ENCODE measurements at regions not wholly inside any gene's neighbourhood (a gene's known extent, or its start where the extent isn't known, plus 50 kb on each side); places are given as distances from the start of the nearest gene placed in this dataset.

- intact Hi-C loops (cut with micrococcal nuclease): no loop called here
- CTCF ChIA-PET: no interaction called here
- dilution Hi-C loops (cut with MboI; ENCODE audit: extremely low pct_ligation_motif_present, low sequenced_read_pairs): no loop called here
- TF ChIP-seq CTCF (IDR thresholded peaks at IDR 0.05; ENCODE audit: extremely low read depth in 1 of 2, insufficient read depth in 1 of 2, low read depth in 1 of 2, low read length in 2 of 2) (no peak), POLR2A (IDR thresholded peaks at IDR 0.05; ENCODE audit: low read depth, low read length) (no peak), MAX (IDR thresholded peaks at IDR 0.05; ENCODE audit: insufficient read depth, insufficient read length) (no peak), MYC (IDR thresholded peaks at IDR 0.05; ENCODE audit: low read depth, low read length) (no peak), POLR2AphosphoS5 (IDR thresholded peaks at IDR 0.05; ENCODE audit: insufficient read depth, low read depth, low read length) (no peak), EZH2 (IDR thresholded peaks at IDR 0.05; ENCODE audit: borderline replicate concordance, low read depth, low read length, severe bottlenecking) (no peak), GATA2 (IDR thresholded peaks at IDR 0.05; ENCODE audit: insufficient read depth, insufficient read length, low read depth, low read length) (no peak), FOS (IDR thresholded peaks at IDR 0.05; ENCODE audit: borderline replicate concordance, insufficient read depth, low read length) (no peak), JUN (IDR thresholded peaks at IDR 0.05; ENCODE audit: borderline replicate concordance, insufficient read depth, insufficient read length, low read depth) (no peak)
- H3K4me2 ChIP-seq (ENCODE audit: insufficient read depth, low read length): no peak overlapping the region
- DNase-seq (ENCODE audit: low read depth, low spot score) (no peak), FAIRE-seq (no peak)
- no peak overlapping the region for H2AFZ ChIP-seq (ENCODE audit: low read depth, low read length)
- no peaks in the 10 kb centered on the region for H3K36me3 ChIP-seq (ENCODE audit: control insufficient read depth in 2 of 2, extremely low read depth in 1 of 2, insufficient read depth in 2 of 2, low read length in 2 of 2)
- no peak overlapping the region for H3K9ac ChIP-seq (replicated peaks; ENCODE audit: extremely low read depth, insufficient read depth, low read length)
- no peaks in the 10 kb centered on the region for H4K20me1 ChIP-seq (replicated peaks; ENCODE audit: control insufficient read depth, extremely low read depth, insufficient read depth, low read length)
- POLR2A ChIA-PET: interaction anchor here (0.7 kb wide), 1 partner anchor 11 kb away, joined by 9 read pairs; no protein-coding TSS in a partner anchor
- no peaks in the 10 kb centered on the region for H3K9me3 ChIP-seq (replicated peaks; ENCODE audit: control insufficient read depth, insufficient read depth, low read length)
- H3K9me1 ChIP-seq (replicated peaks; ENCODE audit: control insufficient read depth, extremely low read depth, insufficient read depth, low read length): no peaks in the 10 kb centered on the region
- BruUV-seq (replicated peaks): no TSS peak
- no peak overlapping the region for H3K4me3 ChIP-seq (replicated peaks in 1 of 3; ENCODE audit: insufficient read depth in 1 of 3, low read depth in 1 of 3, low read length in 3 of 3)
- H3K79me2 ChIP-seq (ENCODE audit: control insufficient read depth, insufficient read depth, low read length): no peaks in the 10 kb centered on the region
- no peaks in the 10 kb centered on the region for H3K4me1 ChIP-seq (ENCODE audit: control insufficient read depth, extremely low read depth, insufficient read depth, low read length)
- no peak overlapping the region for H3K27ac ChIP-seq (ENCODE audit: insufficient read depth, low read depth, low read length)
- H3K27me3 ChIP-seq (ENCODE audit: control insufficient read depth in 2 of 2, insufficient read depth in 2 of 2, low read length in 2 of 2): peaks cover 4 to 6% of the 10 kb centered on the region in 2 experiments
These were observed 80.3 kb downstream of the LLPH start for GRCh38 chr12:66050283-66050576.
